NCI-H187 (cell line): ENCODE measurements at regions not wholly inside any gene's neighbourhood (a gene's known extent, or its start where the extent isn't known, plus 50 kb on each side); places are given as distances from the start of the nearest gene placed in this dataset.
"Not testable (repeated sequence)": the region's sequence is repeated elsewhere in the genome, so short reads cannot be mapped to it uniquely, and the experiment has no call there.

Experiments used
- DNase-seq, 2 experiments: peaks; one replicate each; lab custom pipeline; 2025; lab: John Stamatoyannopoulos, UW

DNA sequence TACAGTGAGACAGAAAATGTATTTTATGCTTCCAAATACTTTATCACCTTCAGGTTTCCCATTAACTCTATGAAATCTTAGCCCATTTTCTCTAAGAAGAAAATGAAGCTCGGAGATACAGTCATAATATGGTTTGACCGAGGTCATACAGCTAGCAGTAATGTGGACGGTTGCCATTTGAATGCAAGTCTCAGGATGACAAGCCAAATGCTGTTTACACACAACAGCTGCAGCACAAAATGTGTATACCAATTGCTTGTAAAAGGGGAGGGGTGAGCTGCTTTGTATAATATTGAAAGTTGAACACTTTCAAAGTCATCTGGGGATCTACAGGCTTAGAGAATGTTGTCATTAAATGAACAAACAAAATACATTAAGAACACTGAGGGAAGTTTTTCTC is 93.8 kb upstream of the FSIP2 start:
- DNase-seq: no peak

DNA sequence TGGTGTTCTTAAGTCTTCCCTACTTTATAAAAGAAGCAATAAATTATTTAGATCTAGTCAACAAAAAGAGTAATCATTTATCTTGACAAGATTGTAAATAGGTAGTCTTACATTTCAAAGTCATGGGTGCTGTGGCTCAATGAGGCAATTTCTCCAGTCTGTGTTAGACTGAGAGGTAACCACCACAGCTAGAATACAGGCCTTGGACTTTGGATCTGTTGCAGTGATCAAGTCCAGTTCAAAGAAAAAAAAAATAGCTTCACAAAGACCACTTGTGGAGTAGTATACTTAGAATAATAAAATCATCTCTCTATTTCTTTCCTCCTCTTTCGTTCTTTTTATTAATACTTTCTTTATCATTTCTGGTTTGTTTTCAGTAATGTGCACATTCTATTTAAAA is 93.1 kb upstream of the FSIP2 start:
- DNase-seq: no peak

DNA sequence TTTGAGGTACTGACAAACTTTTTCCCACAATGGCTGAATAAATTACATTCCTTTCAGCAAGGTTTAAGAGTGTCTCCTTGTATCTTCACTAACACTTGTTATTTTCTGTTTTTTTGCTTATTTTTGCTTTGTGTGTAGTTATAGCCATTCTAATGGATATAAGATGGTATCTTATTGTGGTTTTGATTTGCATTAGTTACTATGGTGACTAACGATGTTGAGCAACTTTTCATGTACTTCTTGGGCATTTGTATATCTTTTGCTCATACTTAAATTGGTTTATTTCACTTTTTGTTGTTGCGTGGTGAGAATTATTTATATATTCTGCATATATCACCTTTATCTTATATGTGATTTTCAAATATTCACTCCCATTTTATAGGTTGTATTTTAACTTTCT is 79.9 kb upstream of the FSIP2 start:
- no peak for DNase-seq

DNA sequence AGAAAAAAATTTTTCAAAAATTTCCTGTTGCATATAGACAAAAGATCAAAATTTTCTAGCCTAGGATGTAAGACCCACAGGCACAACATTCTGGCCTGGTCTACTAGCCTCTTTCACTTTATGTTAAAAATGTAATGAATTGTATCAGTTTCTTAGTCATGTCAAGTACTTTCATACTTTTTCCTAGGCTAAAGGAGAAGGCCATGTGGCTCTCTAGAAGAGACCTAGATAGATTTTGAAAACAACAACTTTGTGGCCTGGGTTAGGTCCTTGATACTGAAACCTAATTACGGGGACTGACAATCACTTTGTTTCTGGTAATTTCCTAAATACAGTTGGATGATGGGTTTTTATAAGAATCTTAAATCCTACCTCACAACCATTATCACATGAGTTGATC is 74.8 kb upstream of the FSIP2 start:
- no peak for DNase-seq

DNA sequence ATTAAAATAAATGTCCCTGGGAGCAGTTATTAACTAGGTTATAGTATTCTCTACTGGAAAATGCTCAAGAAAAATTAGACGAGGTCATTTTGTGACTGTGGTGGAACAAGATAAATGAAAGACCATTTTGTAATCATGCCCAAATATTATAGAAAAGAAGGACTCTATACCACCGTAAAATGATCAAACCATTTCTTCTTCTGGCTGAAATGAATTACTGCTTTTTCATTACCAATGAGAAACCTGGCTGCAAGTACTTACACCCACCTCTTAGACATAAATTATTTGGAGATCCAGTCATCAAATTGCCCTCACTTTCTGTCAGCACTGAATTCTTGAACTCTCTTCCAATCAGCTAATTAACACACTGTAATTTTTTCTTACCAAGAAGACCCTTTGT is 74.2 kb upstream of the FSIP2 start:
- DNase-seq: no peak

DNA sequence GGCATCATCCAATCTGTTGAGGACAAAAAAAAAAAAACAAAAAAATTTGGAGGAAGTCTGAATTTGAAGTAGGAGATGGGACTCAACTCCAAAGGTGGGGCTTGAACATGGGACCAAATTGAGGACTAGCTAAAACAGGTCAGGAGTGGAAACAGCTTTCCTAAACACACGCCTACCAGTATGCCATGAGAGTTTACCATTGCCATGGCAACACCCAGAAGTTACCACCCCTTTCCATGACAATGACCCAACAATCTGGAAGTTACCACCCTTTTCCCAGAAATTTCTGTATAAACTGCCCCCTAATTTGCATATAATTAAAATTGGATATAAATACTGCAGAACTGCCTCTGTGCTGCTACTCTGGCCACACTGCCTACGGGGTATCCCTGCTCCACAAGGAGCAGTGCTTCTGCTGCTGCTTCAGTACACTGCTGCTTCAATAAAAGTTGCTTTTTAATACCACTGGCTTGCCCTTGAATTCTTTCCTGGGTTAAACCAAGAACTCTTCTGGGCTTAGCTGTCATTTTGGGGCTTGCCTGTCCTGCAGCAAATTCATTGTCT is 73.3 kb upstream of the FSIP2 start:
- no peak for DNase-seq

DNA sequence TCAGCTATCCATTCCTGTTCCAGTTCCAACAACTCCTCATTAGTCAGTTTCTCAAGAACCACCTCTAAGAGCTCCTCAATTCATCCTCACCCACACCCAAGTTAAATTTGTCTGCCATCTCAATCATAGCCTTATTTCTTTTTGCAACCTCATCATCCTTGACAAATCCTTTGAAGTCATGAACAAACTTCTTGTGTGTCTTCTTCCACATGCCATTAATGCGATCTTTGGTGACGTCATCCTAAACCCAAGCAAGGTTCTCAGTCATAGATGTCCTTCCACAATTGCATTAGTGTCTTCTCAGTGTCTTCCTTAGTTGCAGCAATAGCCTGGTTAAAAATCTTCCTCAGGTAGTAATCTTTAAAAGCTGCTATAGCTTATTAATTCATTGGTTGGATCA is 71.2 kb upstream of the FSIP2 start:
- no peak for DNase-seq

DNA sequence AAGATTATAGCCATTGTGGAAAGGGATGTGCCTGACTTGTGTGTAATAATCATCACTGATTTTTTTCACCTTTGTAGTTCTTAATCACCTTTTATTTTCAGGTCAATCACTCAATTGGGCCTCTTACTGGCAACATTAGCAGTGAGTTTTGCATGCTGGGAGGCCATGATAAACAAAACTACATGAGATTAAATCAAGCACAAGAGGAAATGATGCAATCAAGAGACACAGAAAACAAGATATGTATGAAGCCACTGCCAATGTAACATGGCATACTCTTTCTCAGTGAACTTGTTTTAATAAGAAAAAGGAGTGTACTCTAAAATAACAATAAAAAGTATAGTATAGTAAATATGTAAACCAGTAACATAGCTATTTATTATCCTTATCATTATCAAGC is 69.9 kb upstream of the FSIP2 start:
- no peak for DNase-seq

DNA sequence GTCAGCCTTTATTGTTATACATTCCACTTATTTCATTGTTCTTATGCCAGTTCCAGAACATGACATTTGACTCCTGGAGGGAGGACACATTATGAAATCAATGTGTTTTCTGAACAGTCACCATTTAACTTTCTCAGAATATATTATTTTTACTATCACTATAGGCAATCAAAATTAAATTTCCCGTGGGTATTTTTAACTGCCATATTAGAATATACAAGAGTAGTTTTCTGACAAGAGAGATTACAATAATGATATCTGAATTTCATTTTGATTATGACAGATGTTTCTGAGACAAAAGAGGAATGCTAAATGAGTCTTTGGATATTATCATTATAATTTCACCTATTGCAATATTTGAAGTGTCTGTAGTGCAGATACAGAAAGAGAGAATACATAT is 64.4 kb upstream of the FSIP2 start:
- no peak for DNase-seq

DNA sequence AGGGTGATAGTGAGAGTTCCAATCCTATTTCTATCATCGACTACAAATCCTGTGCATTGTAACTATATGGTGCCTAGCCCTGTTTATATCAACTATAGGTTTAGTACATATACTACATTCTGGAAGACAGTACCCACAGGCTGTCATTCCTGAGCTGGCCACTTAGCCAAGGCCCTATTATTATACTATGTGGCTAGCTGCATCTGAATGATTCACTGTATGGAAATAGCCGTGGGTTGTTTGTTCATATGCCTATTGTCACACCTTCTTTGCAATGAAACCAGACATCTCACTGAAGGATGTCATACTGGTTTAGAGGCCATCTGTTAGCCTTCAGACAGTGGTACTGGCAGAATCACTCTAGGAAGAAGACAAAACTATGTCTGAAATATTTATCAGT is 62.3 kb upstream of the FSIP2 start:
- no peak for DNase-seq

DNA sequence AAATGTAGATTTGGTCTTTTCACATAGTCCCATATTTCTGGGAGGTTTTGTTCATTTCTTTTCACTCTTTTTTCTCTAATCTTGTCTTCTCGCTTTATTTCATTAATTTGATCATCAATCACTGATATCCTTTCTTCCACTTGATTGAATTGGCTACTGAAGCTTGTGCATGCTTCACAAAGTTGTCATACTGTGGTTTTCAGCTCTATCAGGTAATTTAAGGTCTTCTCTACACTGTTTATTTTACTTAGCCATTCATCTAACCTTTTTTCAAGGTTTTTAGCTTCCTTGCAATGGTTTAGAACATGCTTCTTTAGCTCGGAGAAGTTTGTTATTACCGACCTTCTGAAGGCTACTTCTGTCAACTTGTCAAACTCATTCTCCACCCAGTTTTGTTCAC is 51.6 kb upstream of the FSIP2 start:
- DNase-seq: not testable (repeated sequence)

DNA sequence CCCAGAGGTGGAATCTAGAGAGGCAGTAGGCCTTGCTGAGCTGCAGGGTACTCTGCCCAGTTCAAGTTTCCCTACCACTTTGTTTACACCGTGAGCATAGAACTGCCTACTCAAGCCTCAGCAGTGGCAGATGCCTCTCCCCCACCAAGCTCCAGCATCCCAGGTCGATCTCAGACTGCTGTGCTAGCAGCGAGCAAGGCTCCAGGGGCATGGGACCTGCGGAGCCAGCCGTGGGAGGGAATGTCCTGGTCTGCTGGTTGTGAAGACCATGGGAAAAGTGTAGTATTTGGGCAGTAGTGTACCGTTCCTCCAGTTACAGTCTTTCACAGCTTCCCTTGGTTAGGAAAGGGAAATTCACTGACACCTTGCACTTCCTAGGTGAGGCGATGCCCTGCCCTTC is 50.6 kb upstream of the FSIP2 start:
- DNase-seq: no peak
